Panc1 (cell line): ENCODE measurements at regions not wholly inside any gene's neighbourhood (a gene's known extent, or its start where the extent isn't known, plus 50 kb on each side); places are given as distances from the start of the nearest gene placed in this dataset.

Source experiments
- POLR2AphosphoS5 ChIP-seq: IDR thresholded peaks from 2 replicates; pipeline ENCODE4 v1.6.1; 2012; ENCODE audit warnings: mild to moderate bottlenecking, low read depth, low read length, moderate library complexity
- SIN3A ChIP-seq: IDR thresholded peaks from 2 replicates; pipeline ENCODE4 v1.6.1; 2012; ENCODE audit warnings: low read depth, mild to moderate bottlenecking, low read length, moderate library complexity, borderline replicate concordance; ENCODE audit not compliant: insufficient read depth
- TF ChIP-seq, protein P1 (sequence below): fragments of 450-650 bp; IDR thresholded peaks from 2 replicates; pipeline ENCODE4 v1.5.1; 2017; ENCODE audit warnings: mild to moderate bottlenecking
- TF ChIP-seq, protein P2 (sequence below), 2 experiments: IDR thresholded peaks; 2 replicates each; pipeline ENCODE4 v1.6.1; 2011 to 2012; ENCODE audit warnings: low read depth in 2 of 2, control low read depth in 1 of 2, low read length in 1 of 2, mild to moderate bottlenecking in 1 of 2, moderate library complexity in 1 of 2; ENCODE audit not compliant: insufficient read depth in 1 of 2

DNA sequence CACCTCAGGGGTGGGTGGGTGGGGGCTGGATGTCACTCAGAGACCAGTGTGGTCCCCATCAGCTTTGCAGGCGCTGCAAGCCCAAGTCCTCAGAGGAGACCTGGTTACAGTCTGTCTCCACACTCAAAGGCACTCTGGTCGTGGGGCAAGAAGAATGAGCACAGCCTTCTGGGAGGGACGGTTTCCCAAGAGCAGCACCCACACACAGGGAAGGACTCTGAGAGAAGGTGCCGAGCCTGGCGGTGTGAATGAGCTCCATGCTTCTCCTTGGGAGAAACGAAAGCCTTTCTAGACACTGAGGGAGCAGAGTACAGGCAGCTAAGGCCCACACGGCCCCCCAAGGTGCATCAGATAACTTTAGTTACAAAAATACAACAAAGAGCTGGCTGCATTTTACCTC is 473.6 kb downstream of the FOXO1 start:
- no peak for TF ChIP-seq POLR2AphosphoS5
- TF ChIP-seq, protein P1, sequence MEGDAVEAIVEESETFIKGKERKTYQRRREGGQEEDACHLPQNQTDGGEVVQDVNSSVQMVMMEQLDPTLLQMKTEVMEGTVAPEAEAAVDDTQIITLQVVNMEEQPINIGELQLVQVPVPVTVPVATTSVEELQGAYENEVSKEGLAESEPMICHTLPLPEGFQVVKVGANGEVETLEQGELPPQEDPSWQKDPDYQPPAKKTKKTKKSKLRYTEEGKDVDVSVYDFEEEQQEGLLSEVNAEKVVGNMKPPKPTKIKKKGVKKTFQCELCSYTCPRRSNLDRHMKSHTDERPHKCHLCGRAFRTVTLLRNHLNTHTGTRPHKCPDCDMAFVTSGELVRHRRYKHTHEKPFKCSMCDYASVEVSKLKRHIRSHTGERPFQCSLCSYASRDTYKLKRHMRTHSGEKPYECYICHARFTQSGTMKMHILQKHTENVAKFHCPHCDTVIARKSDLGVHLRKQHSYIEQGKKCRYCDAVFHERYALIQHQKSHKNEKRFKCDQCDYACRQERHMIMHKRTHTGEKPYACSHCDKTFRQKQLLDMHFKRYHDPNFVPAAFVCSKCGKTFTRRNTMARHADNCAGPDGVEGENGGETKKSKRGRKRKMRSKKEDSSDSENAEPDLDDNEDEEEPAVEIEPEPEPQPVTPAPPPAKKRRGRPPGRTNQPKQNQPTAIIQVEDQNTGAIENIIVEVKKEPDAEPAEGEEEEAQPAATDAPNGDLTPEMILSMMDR, result no peak
- TF ChIP-seq SIN3A, result no peak
- TF ChIP-seq, protein P2, sequence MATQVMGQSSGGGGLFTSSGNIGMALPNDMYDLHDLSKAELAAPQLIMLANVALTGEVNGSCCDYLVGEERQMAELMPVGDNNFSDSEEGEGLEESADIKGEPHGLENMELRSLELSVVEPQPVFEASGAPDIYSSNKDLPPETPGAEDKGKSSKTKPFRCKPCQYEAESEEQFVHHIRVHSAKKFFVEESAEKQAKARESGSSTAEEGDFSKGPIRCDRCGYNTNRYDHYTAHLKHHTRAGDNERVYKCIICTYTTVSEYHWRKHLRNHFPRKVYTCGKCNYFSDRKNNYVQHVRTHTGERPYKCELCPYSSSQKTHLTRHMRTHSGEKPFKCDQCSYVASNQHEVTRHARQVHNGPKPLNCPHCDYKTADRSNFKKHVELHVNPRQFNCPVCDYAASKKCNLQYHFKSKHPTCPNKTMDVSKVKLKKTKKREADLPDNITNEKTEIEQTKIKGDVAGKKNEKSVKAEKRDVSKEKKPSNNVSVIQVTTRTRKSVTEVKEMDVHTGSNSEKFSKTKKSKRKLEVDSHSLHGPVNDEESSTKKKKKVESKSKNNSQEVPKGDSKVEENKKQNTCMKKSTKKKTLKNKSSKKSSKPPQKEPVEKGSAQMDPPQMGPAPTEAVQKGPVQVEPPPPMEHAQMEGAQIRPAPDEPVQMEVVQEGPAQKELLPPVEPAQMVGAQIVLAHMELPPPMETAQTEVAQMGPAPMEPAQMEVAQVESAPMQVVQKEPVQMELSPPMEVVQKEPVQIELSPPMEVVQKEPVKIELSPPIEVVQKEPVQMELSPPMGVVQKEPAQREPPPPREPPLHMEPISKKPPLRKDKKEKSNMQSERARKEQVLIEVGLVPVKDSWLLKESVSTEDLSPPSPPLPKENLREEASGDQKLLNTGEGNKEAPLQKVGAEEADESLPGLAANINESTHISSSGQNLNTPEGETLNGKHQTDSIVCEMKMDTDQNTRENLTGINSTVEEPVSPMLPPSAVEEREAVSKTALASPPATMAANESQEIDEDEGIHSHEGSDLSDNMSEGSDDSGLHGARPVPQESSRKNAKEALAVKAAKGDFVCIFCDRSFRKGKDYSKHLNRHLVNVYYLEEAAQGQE (IDR thresholded peaks at IDR 0.05; ENCODE audit: insufficient read depth in 1 of 2, low read depth in 2 of 2, low read length in 1 of 2), result no peak
